GM12878 (cell line): ENCODE measurements at regions not wholly inside any gene's neighbourhood (a gene's known extent, or its start where the extent isn't known, plus 50 kb on each side); places are given as distances from the start of the nearest gene placed in this dataset.

Experiments
- SREBF2 ChIP-seq: IDR thresholded peaks from 2 replicates; pipeline ENCODE4 v1.6.1; 2012; ENCODE audit warnings: mild to moderate bottlenecking, low read length
- TAF1 ChIP-seq: IDR thresholded peaks from 2 replicates; pipeline ENCODE4 v1.6.1; 2011; ENCODE audit warnings: mild to moderate bottlenecking, low read depth, low read length, borderline replicate concordance

DNA sequence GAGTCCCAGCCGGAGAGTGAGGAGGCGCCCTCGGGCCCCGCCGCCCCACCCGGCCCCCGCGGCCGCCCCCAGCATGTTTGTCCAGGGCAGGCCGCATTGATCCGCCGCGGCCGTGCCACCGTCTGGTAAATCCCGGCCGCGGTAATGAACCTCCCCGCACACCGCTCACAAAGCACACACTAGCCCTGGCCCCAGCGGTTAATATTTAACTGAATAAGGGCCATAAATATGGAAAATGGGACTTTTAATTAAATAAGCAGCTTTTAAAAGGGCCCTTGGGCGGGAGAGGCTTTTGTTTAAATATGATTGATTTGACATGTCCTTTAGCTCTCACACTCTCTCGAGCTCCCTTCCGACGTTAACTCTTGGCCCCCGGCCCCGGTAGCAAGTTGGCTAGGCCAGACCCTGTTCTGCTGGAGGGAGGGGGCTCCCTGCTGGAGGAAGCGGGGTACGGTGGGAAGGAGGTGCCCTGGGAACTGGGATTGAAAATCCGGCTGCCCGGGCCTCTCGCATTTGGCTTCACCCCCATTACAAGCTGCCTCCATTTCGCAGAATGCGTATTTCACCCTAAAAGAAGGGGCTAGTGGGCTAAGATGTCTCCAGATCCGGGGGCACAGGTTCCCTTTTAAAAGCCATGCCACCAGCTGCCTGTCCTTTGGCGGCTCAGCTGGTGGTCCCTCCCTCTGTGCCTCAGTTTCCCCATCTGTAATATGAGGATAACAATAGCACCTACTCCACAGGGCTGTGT, 199.8 kb downstream of the RBM19 start:
- TF ChIP-seq TAF1 (no peak), SREBF2 (no peak)
